Sciatic nerve (tissue), 2 donors: ENCODE measurements at regions not wholly inside any gene's neighbourhood (a gene's known extent, or its start where the extent isn't known, plus 50 kb on each side); places are given as distances from the start of the nearest gene placed in this dataset.
"Not testable (repeated sequence)": the region's sequence is repeated elsewhere in the genome, so short reads cannot be mapped to it uniquely, and the experiment has no call there.

ENCODE experiments used
- ATAC-seq: fragments of 200-7000 bp; cut with Tn5 transposase; one replicate; pipeline ENCODE4 v1.9.1; 2020; ENCODE audit warnings: mild to moderate bottlenecking, moderate library complexity
- DNase-seq: peaks from one replicate; pipeline ENCODE4 v3.0.0-alpha.2; 2020; ENCODE audit warnings: low spot score
- intact Hi-C: fragments of 100-400 bp; cut with DNase I; formaldehyde crosslinking; loops from one replicate; pipeline ENCODE4 v1.14.2; 2022
- donor health status: DM: no; HTN: no; CAD: no.
- donor health status: DM: no; HTN: no; CAD: no.

DNA sequence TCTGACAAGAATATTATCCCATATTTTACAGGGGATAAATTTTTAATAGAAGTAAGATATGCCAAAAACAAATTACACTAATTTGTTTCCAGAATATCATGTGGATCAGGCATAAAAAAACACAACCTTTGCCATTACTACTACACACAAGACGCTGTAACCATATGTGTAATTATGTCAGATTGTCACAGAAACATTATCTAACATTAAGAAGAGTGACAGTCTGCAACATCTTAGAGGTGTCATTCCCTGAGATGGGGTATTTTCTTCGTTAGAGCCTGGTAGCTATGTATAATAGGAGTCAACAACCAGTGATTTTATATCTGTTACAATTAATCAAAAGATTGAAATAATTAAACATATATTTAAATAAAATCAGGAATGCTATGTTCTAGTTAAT, 518.9 kb downstream of the RERGL start:
- intact Hi-C loops, result no loop called here
- DNase-seq (no peak), ATAC-seq (no peak)

DNA sequence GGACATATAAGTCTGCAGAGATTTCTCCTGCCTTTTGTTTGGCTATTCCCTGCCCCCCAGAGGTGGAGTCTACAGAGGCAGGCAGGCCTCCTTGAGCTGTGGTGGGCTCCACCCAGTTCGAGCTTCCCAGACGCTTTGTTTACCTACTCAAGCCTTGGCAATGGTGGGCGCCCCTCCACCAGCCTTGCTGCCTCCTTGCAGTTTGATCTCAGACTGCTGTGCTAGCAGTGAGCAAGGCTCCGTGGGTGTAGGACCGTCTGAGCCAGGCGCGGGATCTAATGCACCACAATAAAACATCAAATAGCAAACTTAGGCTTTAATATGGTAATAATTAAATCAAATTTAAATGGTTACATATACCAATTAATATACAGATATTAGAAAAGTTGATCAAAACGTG, 525.4 kb downstream of the RERGL start:
- DNase-seq, intact Hi-C loops, ATAC-seq: not testable (repeated sequence)

DNA sequence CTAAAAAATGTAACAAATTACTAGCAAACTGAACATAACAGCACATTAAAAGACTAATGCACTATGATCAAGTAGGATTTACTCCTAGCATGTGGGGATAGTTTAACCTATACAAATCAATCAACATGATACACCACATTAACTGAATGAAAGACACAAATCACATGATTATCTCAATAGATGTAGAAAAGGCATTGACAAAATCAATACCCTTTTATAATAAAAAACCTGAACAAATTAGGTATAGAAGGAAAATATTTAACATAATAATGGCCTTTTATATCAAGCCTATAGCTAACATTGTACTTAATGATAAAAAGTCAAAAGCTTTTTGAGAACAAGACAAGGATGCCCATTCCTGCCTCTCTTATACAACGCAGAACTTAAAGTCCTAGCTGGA, 540.0 kb downstream of the RERGL start:
- ATAC-seq (no peak), DNase-seq (no peak)
- intact Hi-C loops, result no loop called here

DNA sequence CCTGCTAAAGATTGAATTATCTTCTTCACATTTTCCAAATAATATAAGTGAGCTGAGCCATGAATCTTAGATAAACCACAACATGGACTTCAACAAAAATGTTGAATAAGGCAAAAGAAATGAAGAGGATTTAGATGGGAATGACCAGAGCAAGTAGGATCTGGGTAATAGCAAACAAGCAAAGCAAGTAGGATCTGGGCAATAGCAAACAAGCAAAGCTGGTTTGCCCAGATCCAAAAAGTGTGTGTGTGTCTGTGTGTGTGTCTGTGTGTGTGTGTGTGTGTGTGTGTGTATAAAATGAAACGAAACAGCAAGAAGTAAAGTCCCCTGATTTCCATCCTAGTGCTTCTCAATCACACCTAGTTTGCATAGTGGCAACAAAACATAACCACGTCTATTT, 549.1 kb downstream of the RERGL start:
- intact Hi-C loops, result no loop called here
- ATAC-seq, result no peak
- DNase-seq, result no peak

DNA sequence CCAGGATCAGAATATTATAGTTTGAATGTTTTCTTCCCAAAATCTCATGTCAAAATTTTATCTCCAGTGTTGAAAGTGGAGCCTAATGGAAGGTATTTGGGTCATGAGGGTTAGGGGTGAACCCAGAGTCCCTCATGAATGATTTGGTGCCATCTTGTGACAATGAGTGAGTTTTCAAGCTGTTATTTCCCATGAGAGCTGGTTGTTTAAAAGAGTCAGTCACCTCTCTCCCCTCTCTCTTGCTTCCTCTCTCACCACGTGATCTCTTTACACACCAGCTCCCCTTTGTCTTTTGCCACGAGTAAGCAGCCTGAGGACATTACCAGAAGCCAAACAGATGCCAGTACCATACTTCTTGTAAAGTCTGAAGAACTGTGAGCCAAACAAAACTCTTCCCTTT, 561.6 kb downstream of the RERGL start:
- DNase-seq, result no peak
- intact Hi-C loops, result no loop called here
- no peak for ATAC-seq

GRCh38 chr12:17527021-17527420, 563.0 kb downstream of the RERGL start:
- no peak for ATAC-seq
- intact Hi-C loops, result no loop called here
- DNase-seq, result no peak

GRCh38 chr12:17511369-17511768, 578.6 kb downstream of the RERGL start:
- ATAC-seq (no peak), DNase-seq (no peak)
- intact Hi-C loops, result no loop called here

- intact Hi-C loops, result no loop called here
- DNase-seq, result no peak
- no peak for ATAC-seq
These were observed 582.7 kb downstream of the RERGL start for GRCh38 chr12:17507336-17507735.

DNA sequence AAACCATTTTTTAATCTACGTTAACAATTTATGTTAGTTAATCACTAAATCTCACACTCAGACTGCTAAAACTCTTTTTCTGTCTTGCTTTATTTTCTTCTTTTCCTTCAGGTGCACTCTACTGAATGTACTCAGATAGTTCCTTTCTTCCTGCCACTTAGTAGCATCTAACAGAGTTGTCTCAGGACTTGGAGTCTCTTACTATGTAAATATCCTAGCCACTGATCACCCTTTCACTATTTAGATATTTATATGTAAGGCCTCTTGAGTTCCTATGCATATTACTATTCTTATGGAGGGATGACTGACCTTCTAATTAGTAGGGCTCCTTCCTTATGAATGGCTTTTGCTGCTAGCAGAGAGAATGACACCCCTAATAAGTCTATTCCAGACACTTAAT, 586.3 kb downstream of the RERGL start:
- intact Hi-C loops, result no loop called here
- ATAC-seq (no peak), DNase-seq (no peak)

- intact Hi-C loops, result no loop called here
- no peak for ATAC-seq
These were observed 600.5 kb downstream of the RERGL start for GRCh38 chr12:17489452-17489851.

DNA sequence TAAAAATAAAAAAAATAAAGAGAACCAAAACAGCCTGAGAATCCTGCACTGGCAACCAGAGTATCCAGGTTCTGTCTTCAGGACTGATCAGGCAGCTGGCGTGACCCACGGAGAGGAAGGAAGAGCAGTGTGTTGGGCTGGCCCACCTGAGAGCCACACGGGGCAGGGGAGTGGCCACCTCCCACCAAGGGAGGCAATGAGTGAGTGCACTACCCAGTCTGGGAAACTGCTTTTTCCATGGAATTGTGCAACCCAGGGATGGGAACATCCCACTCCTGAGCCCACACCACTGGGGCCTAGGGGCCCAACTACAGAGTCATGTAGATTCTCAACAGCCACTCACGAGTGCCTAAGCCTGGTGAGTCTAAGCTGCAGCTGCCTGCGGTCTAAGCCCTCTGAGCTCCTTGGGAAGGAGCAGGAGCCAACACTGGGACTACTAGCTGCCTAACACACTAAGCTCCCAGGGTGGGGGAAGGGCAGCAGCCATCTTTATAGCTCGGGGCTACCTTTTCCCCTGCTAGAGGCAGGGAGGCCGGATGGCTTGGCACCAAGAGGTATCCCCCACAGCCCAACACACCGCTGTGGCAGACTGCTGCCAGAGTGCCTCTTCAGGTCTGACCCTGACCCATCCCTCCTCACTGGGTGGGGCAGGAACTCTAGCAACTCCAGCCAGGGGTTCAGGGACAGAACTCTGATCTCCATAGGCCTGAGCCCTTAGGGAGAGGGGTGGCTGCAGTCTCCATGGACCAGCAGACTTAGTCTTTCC, 610.9 kb downstream of the RERGL start:
- ATAC-seq (peak; percentile 22), DNase-seq (no peak)
- intact Hi-C loops, result no loop called here

More at GRCh38 chr12:17489452-17489851, 600.5 kb downstream of the RERGL start:
- DNase-seq, result no peak

- intact Hi-C loops, result no loop called here
- no peak for DNase-seq
- ATAC-seq, result no peak
These were observed 619.5 kb downstream of the RERGL start for GRCh38 chr12:17470460-17470859.

DNA sequence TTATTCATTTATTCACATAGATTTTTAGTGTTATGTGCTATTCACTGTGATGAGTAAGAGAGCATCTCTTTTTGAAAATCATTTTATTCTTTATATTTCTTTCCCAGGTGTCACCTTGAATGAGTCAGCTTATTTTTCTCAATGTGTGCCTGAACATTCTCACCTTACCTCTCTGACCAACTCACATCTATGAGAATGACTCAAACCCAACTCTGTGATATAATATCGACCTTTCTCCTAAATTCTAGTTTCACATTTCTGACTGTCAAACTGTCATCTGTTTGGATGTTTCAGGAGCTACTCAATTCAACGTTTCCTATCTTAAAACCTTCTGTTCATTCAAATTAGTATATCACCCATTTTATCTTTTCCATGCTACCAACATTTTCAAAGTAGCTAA, 630.8 kb downstream of the RERGL start:
- intact Hi-C loops, result no loop called here
- DNase-seq (no peak), ATAC-seq (no peak)

GRCh38 chr12:17456486-17456885, 633.5 kb downstream of the RERGL start:
- DNase-seq (no peak), ATAC-seq (no peak)
- intact Hi-C loops, result no loop called here

GRCh38 chr12:17438141-17438540, 651.9 kb downstream of the RERGL start:
- ATAC-seq (no peak), DNase-seq (no peak)
- intact Hi-C loops, result no loop called here

DNA sequence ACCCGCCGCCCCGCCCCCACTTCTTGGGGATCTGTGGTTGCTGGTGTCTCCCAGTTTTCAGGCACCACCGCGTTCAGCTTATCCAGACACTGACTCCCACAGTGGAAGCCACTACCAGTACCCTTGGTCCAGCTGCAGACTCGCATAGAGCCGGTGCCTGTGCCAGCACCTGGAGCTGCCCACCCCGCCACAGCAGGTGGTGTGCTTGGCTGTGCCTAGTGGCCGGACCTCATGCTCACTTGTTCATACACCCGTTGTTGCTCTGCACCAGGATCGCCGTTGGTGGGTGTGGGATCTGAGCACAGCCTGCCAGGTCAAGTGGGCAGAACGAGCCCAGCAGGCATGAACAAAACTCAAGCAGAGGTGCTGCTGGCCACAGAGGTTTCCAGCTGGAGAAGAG, 673.2 kb downstream of the RERGL start:
- ATAC-seq (no peak), DNase-seq (no peak)
- intact Hi-C loops, result no loop called here

DNA sequence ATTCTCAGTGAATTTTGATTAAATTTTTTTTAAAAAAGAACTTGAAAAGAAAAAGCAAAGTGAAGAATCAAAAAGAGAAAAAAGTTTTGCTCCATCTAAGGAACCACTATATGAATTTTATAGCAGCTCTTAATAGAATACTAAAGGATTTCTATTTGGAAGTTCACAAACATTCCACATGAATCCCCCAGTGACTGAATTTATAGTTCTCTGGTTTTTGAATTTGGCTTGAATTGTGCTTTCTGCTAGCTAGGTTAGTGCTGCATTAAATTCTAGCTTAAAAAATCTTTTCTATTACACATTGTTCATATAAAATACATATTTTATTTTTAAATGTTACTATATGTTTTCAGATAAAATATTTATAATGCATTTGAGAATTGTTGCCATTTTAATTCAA, 675.4 kb downstream of the RERGL start:
- intact Hi-C loops, result no loop called here
- ATAC-seq, result no peak
- no peak for DNase-seq

- intact Hi-C loops, result no loop called here
- DNase-seq, result no peak
- ATAC-seq, result no peak
These were observed 678.3 kb downstream of the RERGL start for GRCh38 chr12:17411662-17412061.

DNA sequence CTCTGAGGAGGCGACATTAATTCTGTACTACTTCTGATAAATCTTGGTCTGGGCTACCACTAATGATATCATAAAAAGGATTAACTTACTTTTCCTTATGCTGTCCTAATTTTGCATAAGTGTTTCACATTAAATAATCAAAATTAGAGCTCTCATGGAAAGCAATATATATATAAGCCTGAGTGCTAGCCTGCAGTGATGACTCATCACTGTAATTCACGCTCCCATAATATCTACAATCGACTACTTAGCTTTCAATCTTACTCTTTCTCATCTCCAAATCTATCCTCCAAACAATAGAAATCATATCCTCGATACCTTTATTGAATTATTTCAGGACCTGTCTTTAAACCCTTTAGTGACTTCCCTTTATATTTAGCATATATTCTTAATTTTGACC, 701.3 kb downstream of the RERGL start:
- intact Hi-C loops, result no loop called here
- DNase-seq (no peak), ATAC-seq (no peak)

DNA sequence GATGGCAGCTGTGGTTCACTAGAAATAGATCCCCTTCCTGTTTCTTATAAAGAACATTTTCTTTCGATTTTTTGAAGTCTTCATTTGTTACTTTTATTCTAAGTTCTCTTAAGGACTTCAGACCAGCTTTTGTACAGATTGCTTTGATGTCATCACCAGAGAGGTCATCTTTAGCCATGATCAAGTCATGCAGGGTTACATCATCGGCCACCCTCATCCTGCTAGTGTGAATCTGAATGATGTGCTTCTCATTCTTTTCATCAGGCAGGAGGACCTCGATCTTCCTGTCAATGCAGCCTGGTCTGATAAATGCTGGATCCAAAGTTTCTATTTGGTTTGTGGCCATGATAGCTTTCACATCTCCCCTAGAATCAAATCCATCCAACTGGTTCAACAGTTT, 706.7 kb downstream of the RERGL start:
- ATAC-seq, result no peak
- intact Hi-C loops, result no loop called here
- no peak for DNase-seq

DNA sequence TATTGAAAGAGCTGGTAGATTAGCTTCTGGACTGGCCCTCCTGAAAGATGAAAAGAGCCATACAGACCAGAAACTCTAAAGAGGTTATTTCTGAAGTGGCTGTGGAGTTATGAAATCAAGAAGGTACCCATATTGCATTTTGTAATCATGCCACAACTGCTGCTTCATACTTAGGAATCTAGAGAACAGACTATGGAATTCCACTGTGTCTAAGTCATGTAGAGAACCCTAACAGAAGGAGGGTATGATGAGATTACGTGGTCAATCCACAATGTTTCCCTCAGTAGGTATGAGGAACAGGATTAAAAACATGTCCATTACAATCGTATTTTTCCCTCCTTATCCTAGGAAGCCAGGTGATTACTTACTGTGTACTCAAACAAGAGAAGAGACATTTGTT, 708.8 kb downstream of the RERGL start:
- intact Hi-C loops, result no loop called here
- no peak for ATAC-seq
- DNase-seq, result no peak
